ENCODE measurements at regions not wholly inside any gene's neighbourhood (a gene's known extent, or its start where the extent isn't known, plus 50 kb on each side); places are given as distances from the start of the nearest gene placed in this dataset.

DNA sequence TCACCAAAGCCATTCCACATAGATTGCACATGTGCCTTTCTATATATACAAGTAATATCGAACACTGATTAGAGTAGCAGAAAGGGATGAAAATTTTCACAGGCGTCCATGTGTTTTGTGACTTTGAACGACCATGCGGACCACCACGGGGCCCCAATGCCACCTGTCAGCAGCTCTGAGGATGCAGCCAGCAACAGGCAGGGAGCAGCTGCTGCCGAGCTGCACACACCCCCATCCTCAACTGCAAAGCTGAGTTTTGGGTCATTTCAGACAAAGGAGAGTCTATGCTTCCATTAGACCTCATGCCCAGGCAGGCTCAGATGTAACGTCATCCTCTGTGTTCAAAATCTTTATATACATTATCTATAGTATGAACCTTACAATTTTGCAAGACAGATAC, 503.8 kb downstream of the IRX1 start:
- TF ChIP-seq, protein P1, sequence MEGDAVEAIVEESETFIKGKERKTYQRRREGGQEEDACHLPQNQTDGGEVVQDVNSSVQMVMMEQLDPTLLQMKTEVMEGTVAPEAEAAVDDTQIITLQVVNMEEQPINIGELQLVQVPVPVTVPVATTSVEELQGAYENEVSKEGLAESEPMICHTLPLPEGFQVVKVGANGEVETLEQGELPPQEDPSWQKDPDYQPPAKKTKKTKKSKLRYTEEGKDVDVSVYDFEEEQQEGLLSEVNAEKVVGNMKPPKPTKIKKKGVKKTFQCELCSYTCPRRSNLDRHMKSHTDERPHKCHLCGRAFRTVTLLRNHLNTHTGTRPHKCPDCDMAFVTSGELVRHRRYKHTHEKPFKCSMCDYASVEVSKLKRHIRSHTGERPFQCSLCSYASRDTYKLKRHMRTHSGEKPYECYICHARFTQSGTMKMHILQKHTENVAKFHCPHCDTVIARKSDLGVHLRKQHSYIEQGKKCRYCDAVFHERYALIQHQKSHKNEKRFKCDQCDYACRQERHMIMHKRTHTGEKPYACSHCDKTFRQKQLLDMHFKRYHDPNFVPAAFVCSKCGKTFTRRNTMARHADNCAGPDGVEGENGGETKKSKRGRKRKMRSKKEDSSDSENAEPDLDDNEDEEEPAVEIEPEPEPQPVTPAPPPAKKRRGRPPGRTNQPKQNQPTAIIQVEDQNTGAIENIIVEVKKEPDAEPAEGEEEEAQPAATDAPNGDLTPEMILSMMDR (IDR thresholded peaks at IDR 0.05; ENCODE audit: low read length), result no peak
- TF ChIP-seq EZH2 (optimal IDR thresholded peaks at IDR 0.05; ENCODE audit: low read depth, low read length) (no peak), EZH2phosphoT487 (IDR thresholded peaks at IDR 0.05; ENCODE audit: low read length) (no peak)

Measured in MM.1S (cell line).